HG03520 (cell line): ENCODE measurements at regions not wholly inside any gene's neighbourhood (a gene's known extent, or its start where the extent isn't known, plus 50 kb on each side); places are given as distances from the start of the nearest gene placed in this dataset.

ENCODE experiments used
- ATAC-seq: cut with Tn5 transposase; IDR thresholded peaks from one replicate; pipeline ENCODE4 v1.9.1; 2021; ENCODE audit warnings: mild to moderate bottlenecking, moderate library complexity; ENCODE audit not compliant: unreplicated experiment

DNA sequence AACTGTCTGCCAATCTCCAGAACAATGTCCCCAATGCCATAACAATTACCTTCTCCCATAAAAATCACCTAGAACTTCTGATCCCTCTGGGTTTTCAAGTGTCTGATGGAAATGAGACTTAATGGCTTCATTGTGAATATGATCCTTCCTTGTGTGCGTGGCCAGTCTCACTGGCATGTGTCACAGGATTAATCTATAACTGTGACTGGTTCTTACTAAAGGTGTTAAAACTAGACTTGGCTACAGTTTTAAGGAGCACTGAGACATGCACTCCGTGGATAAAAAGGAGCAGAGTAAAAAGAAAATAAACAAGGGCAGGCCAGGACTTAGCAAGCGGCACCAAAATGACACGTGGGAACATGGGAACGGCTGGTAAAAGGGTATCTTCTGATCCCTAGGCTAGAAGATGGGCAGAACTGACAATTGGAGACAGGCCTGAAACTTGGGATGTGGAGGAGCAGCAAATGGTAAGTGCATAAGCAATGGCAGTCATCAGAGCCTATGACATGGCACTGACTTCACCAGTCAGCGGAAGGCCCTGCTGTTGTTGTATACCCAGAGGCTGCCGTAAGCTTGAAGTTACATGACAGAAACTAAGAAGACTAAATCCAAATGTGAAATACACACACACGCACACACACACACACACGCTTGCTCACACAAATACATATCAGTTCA lies 256.6 kb upstream of the NOCT start:
- ATAC-seq, result no peak

GRCh38 chr4:138758196-138758595 lies 257.4 kb upstream of the NOCT start:
- no peak for ATAC-seq

- no peak for ATAC-seq
Observed at GRCh38 chr4:138757432-138757831, 258.1 kb upstream of the NOCT start.

GRCh38 chr4:138756519-138756918 lies 259.1 kb upstream of the NOCT start:
- ATAC-seq, result no peak

GRCh38 chr4:138751309-138751708 lies 264.3 kb upstream of the NOCT start:
- no peak for ATAC-seq

DNA sequence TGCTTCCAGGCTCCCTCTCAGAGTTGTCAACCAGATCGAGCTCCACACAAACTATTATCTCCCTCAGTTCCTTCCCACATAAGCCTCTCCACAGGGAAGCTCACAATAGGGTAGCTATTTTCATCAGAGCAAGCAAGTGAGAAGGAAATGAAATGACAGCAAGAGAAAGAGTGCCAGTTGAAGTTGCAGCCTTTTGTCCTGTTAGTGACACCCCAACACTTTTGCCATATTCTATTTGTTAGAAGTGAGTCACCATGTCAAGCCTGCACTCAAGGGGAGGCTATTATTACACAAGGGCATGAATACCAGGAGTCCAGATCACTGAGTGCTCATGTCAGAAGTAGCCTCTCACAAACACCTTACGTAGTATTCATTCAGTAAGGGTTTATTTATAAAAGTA lies 266.3 kb upstream of the NOCT start:
- ATAC-seq, result no peak

GRCh38 chr4:138741766-138742377 lies 273.7 kb upstream of the NOCT start:
- no peak for ATAC-seq

DNA sequence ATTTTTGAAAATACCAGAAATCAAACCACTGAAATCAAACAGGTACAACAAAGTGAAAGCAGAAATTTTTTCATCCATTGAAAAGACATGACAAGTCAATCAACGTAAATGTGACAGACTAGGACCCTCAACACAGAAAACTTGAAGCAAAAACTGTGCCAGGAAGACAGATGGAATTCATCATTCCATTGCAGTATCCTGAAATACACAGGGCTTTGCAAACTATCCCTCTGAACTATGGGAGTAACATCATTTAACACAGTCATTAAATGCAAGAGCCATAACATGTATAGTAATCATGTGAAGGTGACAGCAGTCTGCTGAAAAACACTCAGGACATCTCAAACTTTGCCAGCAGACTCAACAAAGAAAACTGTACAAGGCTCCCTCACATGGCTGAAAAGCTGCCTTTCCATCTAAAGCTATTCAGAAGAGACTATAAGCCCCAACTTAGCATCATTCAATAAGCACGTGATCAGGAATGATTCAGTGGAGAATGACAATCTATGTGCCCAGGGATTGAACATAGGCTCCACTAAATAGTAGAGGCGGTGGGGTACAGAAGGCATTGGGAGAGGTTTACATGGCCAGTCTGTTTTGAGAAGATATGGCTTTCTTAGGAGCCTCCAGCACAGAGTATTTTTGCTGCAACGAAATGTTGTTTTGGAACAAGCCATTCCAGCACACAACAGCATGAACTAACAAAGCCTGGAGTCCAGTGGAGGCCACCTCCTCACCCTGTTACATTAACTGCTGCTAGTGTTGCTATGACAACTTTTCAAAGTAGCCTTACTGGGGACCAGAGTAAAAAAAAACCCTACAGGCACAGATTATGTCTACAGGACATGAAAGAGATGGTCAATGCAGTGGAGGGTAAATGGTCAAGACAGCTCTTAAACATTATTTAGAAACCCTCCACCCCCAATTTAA lies 274.5 kb upstream of the NOCT start:
- no peak for ATAC-seq

GRCh38 chr4:138736362-138736761 lies 279.2 kb upstream of the NOCT start:
- ATAC-seq, result no peak

GRCh38 chr4:138734746-138735145 lies 280.8 kb upstream of the NOCT start:
- no peak for ATAC-seq

DNA sequence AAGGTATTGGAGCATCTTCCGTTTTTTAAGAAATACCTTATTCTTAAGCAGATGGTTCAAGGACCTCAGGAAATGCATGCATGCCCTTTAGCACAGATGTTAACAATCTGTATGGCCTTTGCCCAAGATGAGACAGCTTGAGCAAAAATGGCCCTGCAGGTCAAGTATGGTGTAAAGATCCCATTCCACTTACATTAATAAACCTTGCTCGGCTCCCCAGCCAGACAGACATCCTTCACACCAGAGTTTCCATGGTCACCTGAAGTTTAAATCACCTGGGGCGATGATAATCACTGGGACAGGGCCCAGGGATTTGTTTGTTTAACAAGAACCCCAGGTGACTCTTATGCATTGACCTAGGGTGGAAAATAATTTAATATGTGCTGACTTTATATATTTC lies 287.0 kb upstream of the NOCT start:
- ATAC-seq, result no peak

GRCh38 chr4:138727731-138728130 lies 287.9 kb upstream of the NOCT start:
- no peak for ATAC-seq

- no peak for ATAC-seq
Observed at GRCh38 chr4:138724530-138724929, 291.1 kb upstream of the NOCT start.

DNA sequence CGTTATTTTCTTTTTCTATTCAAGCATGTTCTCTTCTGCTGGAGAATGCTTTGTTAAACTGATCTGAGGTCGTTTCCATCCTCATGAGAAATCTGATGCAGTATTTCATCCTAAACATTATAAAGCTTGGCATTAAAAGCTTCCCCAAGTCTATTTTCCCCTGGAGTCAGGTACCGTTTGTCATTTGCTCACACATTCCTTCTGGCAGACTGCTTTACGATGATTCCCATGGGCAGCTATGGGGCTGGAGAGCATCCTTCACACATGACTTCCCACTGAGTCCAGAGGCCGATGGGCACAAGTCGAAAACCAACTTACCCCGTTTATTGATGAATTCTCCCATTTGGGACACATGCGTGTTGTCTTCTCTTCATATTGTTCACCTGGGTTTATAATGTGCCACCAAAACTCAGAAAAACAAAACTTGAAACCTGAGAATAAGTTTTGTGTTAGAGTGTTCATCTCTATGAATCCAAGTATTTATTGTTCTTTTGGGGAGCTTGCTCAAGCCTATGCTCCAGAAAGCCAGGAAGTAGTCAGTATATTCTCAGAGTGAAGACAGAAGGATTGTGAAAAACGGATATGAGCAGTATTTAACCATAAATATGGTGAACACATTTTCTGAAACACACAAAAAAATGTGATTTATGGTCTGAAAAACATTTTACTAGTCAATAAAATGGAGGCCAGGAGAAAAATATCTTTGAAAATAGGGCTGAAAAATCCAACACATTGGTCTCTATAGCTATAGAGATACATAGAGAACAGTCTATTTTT lies 298.8 kb upstream of the NOCT start:
- no peak for ATAC-seq

DNA sequence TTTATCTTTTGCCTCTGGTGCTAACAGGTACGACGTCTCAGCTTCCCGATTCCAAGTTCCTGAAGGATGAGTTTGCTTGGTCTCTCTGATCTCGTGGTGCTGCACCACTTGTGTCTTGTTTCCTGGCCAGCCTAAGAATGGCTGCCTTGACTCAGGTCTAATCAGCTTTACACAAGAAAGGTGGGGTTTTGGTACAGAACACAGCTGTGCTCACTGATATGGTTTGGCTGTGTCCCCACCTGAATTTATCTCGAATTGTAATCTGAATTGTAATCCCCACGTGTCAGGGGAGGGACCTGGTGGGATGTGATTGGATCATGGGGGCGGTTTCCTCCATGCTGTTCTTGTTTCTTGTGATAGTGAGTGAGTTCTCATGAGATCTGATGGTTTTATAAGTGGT lies 305.3 kb upstream of the NOCT start:
- no peak for ATAC-seq

DNA sequence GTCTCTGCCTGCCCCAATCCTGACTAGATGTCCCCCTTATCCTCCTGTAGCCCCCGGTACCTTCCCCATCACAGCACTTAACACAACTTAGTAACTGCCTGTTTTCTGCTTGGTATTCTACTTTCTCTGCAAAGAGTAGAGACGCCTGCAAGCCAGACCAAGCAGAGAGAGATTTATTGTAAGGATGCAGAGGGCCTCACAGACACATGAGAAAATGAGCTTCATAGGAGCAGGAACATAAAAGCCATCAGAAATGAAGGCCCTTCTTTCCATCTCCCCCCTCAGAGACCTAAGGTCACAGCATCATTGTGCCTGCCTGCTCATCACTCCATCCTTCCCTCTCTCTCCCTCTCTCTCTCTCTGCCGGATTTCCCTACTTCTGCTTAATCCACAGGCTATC lies 305.7 kb upstream of the NOCT start:
- ATAC-seq, result no peak

- no peak for ATAC-seq
Observed at GRCh38 chr4:138707746-138708677, 307.6 kb upstream of the NOCT start.

DNA sequence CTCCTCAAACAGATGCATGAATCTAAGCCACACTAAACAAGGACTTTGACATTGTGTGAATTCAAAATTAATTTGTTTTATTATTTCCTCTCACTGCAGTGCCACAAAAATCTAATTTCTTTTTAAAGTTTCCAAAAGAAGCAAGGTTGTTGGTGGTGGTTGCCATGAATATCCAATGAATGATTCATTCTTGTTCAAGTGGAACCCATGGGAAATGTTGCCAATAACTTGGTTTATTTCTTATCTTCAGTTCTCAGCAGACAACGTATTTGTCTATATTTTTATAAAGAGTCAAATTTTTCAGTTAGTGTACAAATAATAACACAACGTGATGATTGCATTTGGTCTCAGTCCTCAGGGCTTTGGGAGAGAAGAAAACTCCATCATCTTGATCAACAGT lies 309.4 kb upstream of the NOCT start:
- no peak for ATAC-seq

- no peak for ATAC-seq
Observed at GRCh38 chr4:138702190-138702824, 313.3 kb upstream of the NOCT start.

DNA sequence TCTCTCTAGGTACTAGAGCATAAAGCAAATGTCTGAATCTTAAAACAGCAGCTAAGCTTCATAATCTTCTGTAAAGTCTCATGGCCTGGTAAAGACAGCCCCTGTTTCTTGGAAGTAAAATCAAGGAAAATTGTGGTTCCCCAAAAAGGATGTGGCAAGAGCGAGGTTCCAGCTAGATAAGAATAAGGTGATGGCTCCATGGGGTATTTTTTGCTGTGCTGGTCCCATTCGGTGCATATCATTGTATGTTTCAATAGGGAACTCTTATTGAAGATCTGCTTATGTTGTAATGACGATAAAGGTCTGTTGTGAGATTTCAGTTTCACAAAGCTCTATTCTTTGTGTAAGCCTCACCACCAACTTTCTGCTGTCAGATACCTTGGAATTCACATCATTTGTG lies 316.9 kb upstream of the NOCT start:
- no peak for ATAC-seq
